CD1c-positive myeloid dendritic cell (primary cell): ENCODE measurements at regions not wholly inside any gene's neighbourhood (a gene's known extent, or its start where the extent isn't known, plus 50 kb on each side); places are given as distances from the start of the nearest gene placed in this dataset.
"Not testable (repeated sequence)": the region's sequence is repeated elsewhere in the genome, so short reads cannot be mapped to it uniquely, and the experiment has no call there.

ENCODE experiments used
- DNase-seq: peaks from one replicate; pipeline ENCODE4 v3.0.0-alpha.2; 2016; ENCODE audit errors: extremely low spot score

DNA sequence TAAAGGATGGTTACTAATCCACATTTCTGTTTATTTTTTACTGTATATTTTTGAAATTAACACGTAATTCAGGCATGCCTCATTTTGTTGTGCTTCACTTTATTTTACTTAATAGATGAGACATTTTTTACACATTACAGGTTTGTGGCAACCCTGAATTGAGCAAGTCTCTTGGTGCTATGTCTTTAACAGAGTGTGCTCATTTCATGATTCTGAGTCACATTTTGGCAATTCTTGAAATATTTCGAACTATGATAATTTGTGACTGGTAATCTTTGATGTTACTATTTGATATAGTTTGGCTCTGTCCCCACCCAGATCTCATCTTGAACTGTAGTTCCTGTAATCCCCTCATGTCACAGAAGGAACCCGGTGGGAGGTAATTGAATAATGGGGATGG lies 1120.5 kb upstream of the FLRT2 start:
- no peak for DNase-seq

- no peak for DNase-seq
Observed at GRCh38 chr14:84410344-84410743, 1119.6 kb upstream of the FLRT2 start.

- no peak for DNase-seq
Observed at GRCh38 chr14:84420221-84420620, 1109.7 kb upstream of the FLRT2 start.

DNA sequence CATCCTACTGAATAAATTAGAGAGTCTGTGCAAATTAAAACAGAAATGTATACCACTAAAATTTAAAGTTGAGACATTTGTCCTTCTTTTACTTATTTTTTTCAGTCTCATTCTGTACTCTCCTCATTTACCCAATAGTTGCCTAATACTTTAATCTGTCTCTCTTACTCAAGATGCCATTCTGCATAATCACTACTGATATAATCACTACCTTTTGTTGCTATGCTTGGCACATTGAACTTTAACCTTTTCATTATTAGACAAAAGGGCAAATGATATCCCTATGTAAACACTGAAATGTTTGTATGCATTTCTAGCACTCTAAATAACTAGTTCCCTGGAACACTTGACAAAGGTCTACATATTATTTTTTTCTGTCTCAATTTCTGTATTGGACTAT lies 1108.3 kb upstream of the FLRT2 start:
- no peak for DNase-seq

GRCh38 chr14:84425968-84426367 lies 1104.0 kb upstream of the FLRT2 start:
- no peak for DNase-seq

GRCh38 chr14:84432676-84433075 lies 1097.3 kb upstream of the FLRT2 start:
- DNase-seq, result no peak

- no peak for DNase-seq
Observed at GRCh38 chr14:84433961-84434360, 1096.0 kb upstream of the FLRT2 start.

DNA sequence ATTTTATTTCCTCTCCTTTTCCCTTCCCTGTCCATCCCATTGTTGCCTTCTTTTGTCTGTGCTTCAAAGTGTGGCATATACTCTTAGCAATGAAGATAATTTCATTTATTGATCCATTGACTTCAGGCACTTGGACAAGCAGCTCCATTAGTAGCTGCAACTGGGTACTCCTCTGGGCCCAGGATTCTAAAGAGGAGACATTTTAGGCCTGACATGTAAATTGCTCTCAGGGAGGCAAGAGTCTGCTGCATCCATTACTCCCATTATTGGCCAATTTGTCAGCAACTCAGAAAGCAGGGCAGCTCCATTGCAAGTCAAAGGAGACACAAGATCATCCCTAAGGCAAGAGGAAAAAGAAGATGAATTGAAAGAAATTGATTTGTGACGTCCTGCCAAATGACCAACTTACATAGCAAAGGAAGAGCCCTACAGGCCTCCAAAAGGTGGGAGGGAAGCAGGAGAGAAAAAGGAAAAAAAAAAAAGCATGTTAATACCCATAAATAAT lies 1094.1 kb upstream of the FLRT2 start:
- DNase-seq, result no peak

DNA sequence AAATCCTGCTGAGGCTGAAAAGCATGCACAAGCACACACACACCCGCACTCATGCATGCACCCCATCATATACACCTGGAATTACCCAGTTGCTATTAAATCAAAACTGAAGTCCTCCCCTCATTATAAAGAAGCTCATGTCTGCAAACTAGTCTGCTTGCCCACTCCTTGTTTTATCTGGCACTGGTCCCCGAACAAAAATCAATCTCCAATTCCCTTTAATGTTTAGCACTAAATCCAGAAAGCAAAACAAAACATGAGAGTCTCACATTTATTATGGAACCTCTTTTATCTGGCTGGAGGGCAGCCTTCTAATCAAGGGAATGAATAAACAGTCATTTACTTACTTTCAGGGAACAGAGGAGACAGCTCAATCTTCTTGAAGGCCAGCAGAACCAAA lies 1093.4 kb upstream of the FLRT2 start:
- DNase-seq, result no peak

DNA sequence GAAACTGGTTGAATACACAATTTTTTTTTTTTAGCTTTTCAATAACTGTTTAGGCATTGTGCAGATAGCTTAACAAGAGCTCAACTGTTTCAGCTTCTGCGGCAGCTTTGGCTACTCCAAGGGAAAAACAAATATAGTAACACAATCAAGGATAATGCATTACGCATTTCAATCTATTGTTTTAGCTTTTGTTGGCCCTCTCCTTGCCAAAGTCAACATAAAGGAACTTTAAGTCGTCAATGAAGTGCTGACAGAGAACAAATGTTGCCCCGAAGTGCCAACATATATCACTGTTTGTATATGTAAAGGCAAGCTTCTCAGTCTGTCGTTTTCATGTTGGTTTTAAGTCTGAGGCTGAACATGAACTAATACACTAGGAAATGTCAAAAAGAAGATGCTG lies 1087.4 kb upstream of the FLRT2 start:
- DNase-seq, result no peak

GRCh38 chr14:84445486-84445885 lies 1084.5 kb upstream of the FLRT2 start:
- DNase-seq, result no peak

DNA sequence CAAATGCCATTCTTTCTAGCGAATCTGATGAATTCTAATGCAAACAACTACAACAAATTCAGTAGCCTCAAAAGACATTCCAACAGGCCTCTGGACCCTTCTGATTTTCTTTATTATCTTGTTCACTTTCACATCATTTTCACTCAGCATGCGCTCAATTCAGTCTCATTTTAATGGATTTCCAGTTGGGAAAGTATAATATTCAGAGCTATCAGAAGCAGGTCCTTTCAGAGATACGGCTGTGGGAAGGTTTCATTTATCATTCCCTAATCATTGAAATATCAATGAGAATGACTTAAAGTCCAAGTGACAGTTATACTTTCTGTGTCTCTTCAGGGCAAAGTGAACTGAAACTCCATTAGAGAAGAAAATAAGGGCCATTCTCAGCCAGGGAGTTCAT lies 1083.7 kb upstream of the FLRT2 start:
- no peak for DNase-seq

- no peak for DNase-seq
Observed at GRCh38 chr14:84453307-84453950, 1076.5 kb upstream of the FLRT2 start.

DNA sequence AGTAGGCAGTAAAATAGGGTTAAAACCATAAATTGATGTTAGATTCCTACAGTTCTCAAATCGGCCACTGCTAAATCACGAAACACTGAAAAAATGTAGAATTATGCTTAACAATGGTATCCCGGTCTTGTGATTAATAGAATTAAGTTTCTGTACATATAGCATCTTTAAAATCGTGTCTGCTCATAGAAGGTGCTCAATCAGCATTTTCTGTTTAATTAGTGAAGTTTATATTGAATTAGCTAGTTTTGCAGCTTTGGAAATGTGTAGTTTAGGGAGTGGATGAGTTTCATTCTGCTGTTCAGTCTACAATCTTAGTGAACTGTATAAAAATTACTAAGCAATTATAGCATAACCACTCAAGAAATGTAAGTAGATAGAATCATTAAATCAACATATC lies 1075.8 kb upstream of the FLRT2 start:
- DNase-seq, result no peak

- DNase-seq, result no peak
Observed at GRCh38 chr14:84456946-84457345, 1073.0 kb upstream of the FLRT2 start.

DNA sequence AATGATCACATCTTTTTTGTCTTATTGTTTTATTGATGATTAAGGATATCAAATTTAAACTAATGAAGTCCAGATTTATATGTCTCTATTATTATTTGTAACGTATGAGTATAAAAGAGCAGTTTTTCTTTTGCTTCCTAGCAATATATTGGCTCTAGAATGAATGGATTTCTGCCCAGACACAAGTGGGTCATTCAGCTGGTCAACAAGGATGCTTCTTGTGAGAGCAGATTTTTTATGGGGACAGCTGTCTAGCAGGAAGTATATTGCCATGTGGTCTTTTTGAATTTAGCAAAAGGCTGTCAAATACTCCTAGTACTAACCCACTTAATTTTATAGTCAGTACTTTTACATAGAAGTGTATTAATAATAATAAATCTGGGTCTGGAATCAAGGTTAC lies 1071.1 kb upstream of the FLRT2 start:
- no peak for DNase-seq

GRCh38 chr14:84465880-84466279 lies 1064.1 kb upstream of the FLRT2 start:
- DNase-seq, result no peak

DNA sequence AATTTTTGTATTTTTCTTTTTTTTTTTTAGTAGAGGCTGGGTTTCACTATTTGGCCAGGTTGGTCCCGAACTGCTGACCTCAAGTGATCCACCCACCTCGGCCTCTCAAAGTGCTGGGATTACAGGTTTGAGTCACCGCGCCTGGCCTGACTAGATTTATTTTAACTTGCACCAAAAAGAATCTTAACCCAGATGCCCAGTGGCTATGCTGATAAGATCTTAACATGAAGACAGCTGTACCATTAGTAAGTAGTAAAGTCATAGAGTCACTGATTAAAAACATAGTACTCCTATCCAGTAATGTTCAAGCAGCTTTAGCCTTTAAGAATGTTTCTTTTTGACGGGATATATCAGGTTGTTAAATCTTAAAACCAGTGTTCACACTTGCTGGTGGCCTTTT lies 1061.8 kb upstream of the FLRT2 start:
- no peak for DNase-seq

DNA sequence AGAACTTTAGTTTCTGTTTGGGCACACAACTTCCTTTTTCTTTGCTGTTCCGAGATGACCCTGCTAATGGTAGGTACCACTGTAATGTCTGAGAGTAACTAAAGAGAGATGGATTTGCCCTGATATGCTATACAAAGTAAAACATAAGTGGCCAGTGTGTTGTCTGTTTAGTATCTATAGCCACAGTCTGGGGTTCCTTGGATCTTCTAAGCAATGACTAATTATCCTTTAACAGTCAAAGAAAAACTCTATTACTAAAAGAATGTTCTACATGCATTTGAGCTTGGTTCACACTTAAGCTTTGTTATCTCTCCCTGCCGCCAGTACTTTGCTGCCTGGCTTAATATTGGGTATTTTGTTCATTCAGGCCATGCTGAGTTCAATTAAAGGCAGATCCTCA lies 1051.9 kb upstream of the FLRT2 start:
- no peak for DNase-seq

GRCh38 chr14:84482256-84483071 lies 1047.5 kb upstream of the FLRT2 start:
- no peak for DNase-seq

DNA sequence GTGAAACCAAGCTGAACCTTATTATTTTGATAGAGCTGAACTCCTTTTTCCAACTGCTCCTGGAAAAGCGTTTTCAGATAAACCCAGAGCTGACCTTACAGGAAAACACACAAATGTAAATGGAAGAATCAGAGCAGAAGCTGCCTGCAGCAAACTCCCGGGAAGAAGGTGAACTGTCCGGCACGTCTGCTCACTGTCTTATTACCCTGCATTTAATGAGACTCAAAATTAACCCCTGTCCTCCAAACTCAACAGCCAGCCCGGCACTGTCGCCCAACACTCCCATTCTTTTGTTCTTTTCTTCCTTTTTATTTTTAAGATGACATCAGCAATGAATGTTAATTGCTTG lies 1046.9 kb upstream of the FLRT2 start:
- no peak for DNase-seq

DNA sequence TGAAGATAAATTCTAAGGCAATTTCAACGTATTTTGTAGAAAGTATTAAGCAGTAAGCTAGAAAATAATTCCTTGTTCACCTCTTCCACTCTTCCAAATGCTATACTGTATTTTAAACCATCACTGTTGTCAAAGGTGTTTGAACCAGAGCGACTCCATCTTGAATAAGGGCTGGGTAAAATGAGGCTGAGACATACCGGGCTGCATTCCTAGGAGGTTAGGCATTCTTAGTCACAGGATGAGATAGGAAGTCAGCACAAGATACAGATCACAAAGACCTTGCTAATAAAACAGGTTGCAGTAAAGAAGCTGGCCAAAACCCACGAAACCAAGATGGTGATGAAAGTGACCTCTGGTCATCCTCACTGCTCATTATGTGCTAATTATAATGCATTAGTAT lies 1045.7 kb upstream of the FLRT2 start:
- not testable (repeated sequence) for DNase-seq

- no peak for DNase-seq
Observed at GRCh38 chr14:84485036-84485435, 1044.9 kb upstream of the FLRT2 start.

DNA sequence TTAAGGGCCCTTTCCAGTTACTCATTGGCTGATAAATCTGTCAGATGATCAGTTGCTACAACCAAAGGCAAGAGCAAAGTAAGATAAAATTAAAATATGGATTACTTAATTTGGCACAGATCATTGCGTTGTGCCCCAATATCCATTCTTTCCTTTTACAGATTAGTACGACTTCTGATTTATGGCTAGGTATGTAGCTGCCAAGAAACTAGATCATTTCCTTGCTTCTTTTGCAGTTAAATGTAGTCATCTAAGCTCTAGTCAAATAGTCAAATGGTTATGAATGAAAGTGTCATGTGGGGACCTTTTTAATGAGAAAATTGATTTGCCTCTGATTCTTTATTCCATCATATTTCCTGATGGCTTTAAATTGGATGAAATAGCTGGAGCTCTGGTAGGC lies 1039.9 kb upstream of the FLRT2 start:
- no peak for DNase-seq
